B cell (primary cell): ENCODE measurements at regions not wholly inside any gene's neighbourhood (a gene's known extent, or its start where the extent isn't known, plus 50 kb on each side); places are given as distances from the start of the nearest gene placed in this dataset.

Source experiments
- ATAC-seq: fragments of 200-7000 bp; cut with Tn5 transposase; one replicate; pipeline ENCODE4 v1.10.0; 2021; ENCODE audit warnings: low read depth, mild to moderate bottlenecking, moderate number of reproducible peaks, moderate library complexity
- CTCF ChIA-PET: fragments of 350-600 bp; sonication (Branson Sonifier 250); formaldehyde crosslinking; loops from one replicate; lab custom pipeline; 2021; ENCODE audit warnings: antibody characterized with exemption, inconsistent platforms; lab: Charles Lee
- POLR2A ChIA-PET: fragments of 350-600 bp; sonication (Branson Sonifier 250); formaldehyde crosslinking; loops from one replicate; lab custom pipeline; 2021; ENCODE audit warnings: antibody characterized with exemption; lab: Charles Lee
- DNase-seq: peaks from one replicate; pipeline ENCODE4 v3.0.0; 2013
- H2AFZ ChIP-seq: 2 replicates; pipeline ENCODE4 v1.6.1; 2012; ENCODE audit warnings: mild to moderate bottlenecking, low read depth, low read length; ENCODE audit not compliant: insufficient read depth, poor library complexity, severe bottlenecking
- H3K27ac ChIP-seq, 2 donors: 1 replicate in 1 of 2; 2 replicates in 1 of 2; pipeline ENCODE4 v1.5.1; 2012 to 2013; ENCODE audit warnings: low read length in 2 of 2, mild to moderate bottlenecking in 2 of 2, moderate library complexity in 1 of 2
- H3K27me3 ChIP-seq, 4 experiments: fragments of 200-600 bp in 1 of 4; sonication (generic) in 1 of 4; replicated peaks in 1 of 4; 1 replicate in 2 of 4; 2 replicates in 2 of 4; pipeline versions ENCODE4 v1.6.1 to v1.7.0; 2013 to 2016; ENCODE audit warnings: low read length in 3 of 4, mild to moderate bottlenecking in 2 of 4, mixed read lengths in 1 of 4, moderate library complexity in 1 of 4; ENCODE audit not compliant: insufficient read depth in 4 of 4, control insufficient read depth in 3 of 4; ENCODE audit errors: control extremely low read depth in 1 of 4
- H3K36me3 ChIP-seq, 2 experiments: replicated peaks in 1 of 2; 1 replicate in 1 of 2; 2 replicates in 1 of 2; pipeline versions ENCODE4 v1.6.1 to v1.7.1; 2013; ENCODE audit warnings: low read length in 1 of 2; ENCODE audit not compliant: insufficient read depth in 2 of 2, control insufficient read depth in 1 of 2; ENCODE audit errors: control extremely low read depth in 1 of 2, extremely low read depth in 1 of 2
- H3K4me1 ChIP-seq, 2 donors: fragments of 200-600 bp in 1 of 2; sonication (generic) in 1 of 2; 1 replicate in 1 of 2; 2 replicates in 1 of 2; pipeline versions ENCODE4 v1.5.1 to v1.6.1; 2013 to 2017; ENCODE audit warnings: low read length in 2 of 2; ENCODE audit not compliant: control insufficient read depth in 2 of 2, insufficient read depth in 2 of 2
- H3K4me2 ChIP-seq: replicated peaks from 2 replicates; pipeline ENCODE3; 2012; ENCODE audit warnings: mild to moderate bottlenecking, low read depth, low read length; ENCODE audit not compliant: poor library complexity, severe bottlenecking
- H3K4me3 ChIP-seq, 5 experiments: fragments of 200-600 bp in 1 of 5; sonication (generic) in 1 of 5; 1 replicate in 3 of 5; 2 replicates in 2 of 5; pipeline versions ENCODE4 v1.5.1 to v1.7.0; 2011 to 2016; ENCODE audit warnings: low read length in 4 of 5, mild to moderate bottlenecking in 4 of 5, low read depth in 2 of 5, control low read depth in 1 of 5, moderate library complexity in 1 of 5; ENCODE audit not compliant: insufficient read depth in 1 of 5; ENCODE audit errors: control extremely low read depth in 1 of 5, extremely low read depth in 1 of 5
- H3K79me2 ChIP-seq: fragments of 200-600 bp; sonication (generic); one replicate; pipeline ENCODE4 v1.6.0; 2016; ENCODE audit warnings: low read length; ENCODE audit not compliant: control insufficient read depth, insufficient read depth
- H3K9ac ChIP-seq: fragments of 200-600 bp; sonication (generic); 2 replicates; pipeline ENCODE4 v1.6.1; 2017; ENCODE audit warnings: mild to moderate bottlenecking, low read length, moderate library complexity
- H3K9me3 ChIP-seq, 3 donors: one replicate each; pipeline versions ENCODE4 v1.6.1 to v1.7.1; 2013; ENCODE audit warnings: low read length in 2 of 3; ENCODE audit not compliant: control insufficient read depth in 2 of 3, insufficient read depth in 1 of 3; ENCODE audit errors: control extremely low read depth in 1 of 3
- H4K20me1 ChIP-seq: 2 replicates; pipeline ENCODE4 v1.6.0; 2012; ENCODE audit warnings: mild to moderate bottlenecking, low read length; ENCODE audit not compliant: insufficient read depth, control insufficient read depth, poor library complexity, severe bottlenecking
- H3K27ac Mint-ChIP-seq: one replicate; pipeline ENCODE4 v1.8.0; 2021; ENCODE audit warnings: mixed read lengths
- H3K27me3 Mint-ChIP-seq: one replicate; pipeline ENCODE4 v1.8.0; 2021; ENCODE audit warnings: mixed read lengths
- H3K4me1 Mint-ChIP-seq: one replicate; pipeline ENCODE4 v1.8.0; 2021; ENCODE audit warnings: mixed read lengths
- H3K4me3 Mint-ChIP-seq: one replicate; pipeline ENCODE4 v1.8.0; 2021; ENCODE audit warnings: mixed read lengths
- H3K9me3 Mint-ChIP-seq: one replicate; pipeline ENCODE4 v1.8.0; 2022; ENCODE audit warnings: mixed read lengths; ENCODE audit not compliant: insufficient read depth
- CTCF ChIP-seq: fragments of 200-600 bp; IDR thresholded peaks from one replicate; pipeline ENCODE4 v1.8.0; 2022; ENCODE audit warnings: antibody characterized with exemption, mild to moderate bottlenecking
- EZH2 ChIP-seq: IDR thresholded peaks from 2 replicates; pipeline ENCODE4 v1.6.1; 2012; ENCODE audit warnings: borderline replicate concordance, low read depth, mild to moderate bottlenecking, moderate library complexity, low read length; ENCODE audit not compliant: insufficient read depth, poor library complexity, severe bottlenecking
- WGBS: methylation state at CpG from one replicate; pipeline ENCODE4 v1.1.5; 2013; ENCODE audit warnings: missing lambda C conversion rate; ENCODE audit not compliant: insufficient coverage; 5-methylcytosine and 5-hydroxymethylcytosine counted together
- intact Hi-C: fragments of 100-400 bp; cut with micrococcal nuclease; formaldehyde crosslinking; loops from one replicate; pipeline ENCODE4 v1.10.0; 2022

DNA sequence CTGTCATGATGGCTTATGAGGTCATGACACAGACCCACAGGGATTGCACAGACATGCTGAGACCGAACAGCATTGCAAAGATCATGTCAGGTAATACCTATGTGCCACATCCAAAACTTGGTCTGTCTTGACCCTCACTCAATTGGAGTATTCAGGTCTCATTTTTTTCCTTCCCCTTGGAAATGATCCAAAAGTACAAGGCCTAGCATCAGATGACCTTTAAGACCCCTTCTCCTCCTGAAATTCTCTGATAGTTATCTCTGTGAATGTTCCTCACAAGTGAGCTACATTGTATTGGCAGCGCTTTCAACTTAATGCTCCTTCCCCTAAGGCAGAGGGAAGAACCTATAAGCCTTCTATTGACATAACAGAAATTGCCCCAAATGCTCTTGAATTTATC, 507.4 kb upstream of the JARID2 start:
- 100% methylated on average over 2 of the region's 2 CpGs for WGBS
- Histone ChIP-seq H3K36me3 (no peaks in the 10 kb centered on the region), H2AFZ (no peak overlapping the region), H3K4me2 (peak overlapping the region; percentile 41), H3K79me2 (no peaks in the 10 kb centered on the region), H3K4me1 (peaks cover 48 to 60% of the 10 kb centered on the region in 2 donors), H3K27ac (peak overlapping the region; percentile 20 to 27), H4K20me1 (no peaks in the 10 kb centered on the region), H3K9me3 (no peaks in the 10 kb centered on the region), H3K4me3 (peak overlapping the region in 1 of 5 experiments; percentile 20), H3K27me3 (no peaks in the 10 kb centered on the region), H3K9ac (peak overlapping the region; percentile 15)
- DNase-seq (no peak), ATAC-seq (no peak)
- Mint-ChIP-seq H3K27me3 (no peaks in the 10 kb centered on the region), H3K9me3 (peaks cover 2% of the 10 kb centered on the region), H3K4me1 (peaks cover 59% of the 10 kb centered on the region), H3K4me3 (peak overlapping the region; percentile 23), H3K27ac (peak overlapping the region; percentile 16)
- CTCF ChIA-PET = interaction anchor here (1.0 to 1.4 kb wide), 2 partner anchors 10 to 21 kb away, joined by 3 to 5 read pairs; no protein-coding TSS in a partner anchor
- TF ChIP-seq CTCF = no peak
- no peak for TF ChIP-seq EZH2
- intact Hi-C loops = no loop called here
- POLR2A ChIA-PET = interaction anchor here (1.3 kb wide), 1 partner anchor 9 kb away, joined by 4 read pairs; no protein-coding TSS in a partner anchor

- TF ChIP-seq EZH2 = no peak
- no peak for TF ChIP-seq CTCF
- Mint-ChIP-seq H3K27me3 (no peaks in the 10 kb centered on the region), H3K4me3 (peak overlapping the region; percentile 33), H3K9me3 (peaks cover 2% of the 10 kb centered on the region), H3K27ac (peak overlapping the region; percentile 16), H3K4me1 (peaks cover 57% of the 10 kb centered on the region)
- no peaks in the 10 kb centered on the region for H4K20me1 ChIP-seq
- peak overlapping the region; percentile 20 to 27 for H3K27ac ChIP-seq
- H2AFZ ChIP-seq = peak overlapping the region; percentile 49
- ATAC-seq (no peak), DNase-seq (peak; percentile 59)
- H3K79me2 ChIP-seq = no peaks in the 10 kb centered on the region
- no peaks in the 10 kb centered on the region for H3K9me3 ChIP-seq
- H3K27me3 ChIP-seq = no peaks in the 10 kb centered on the region
- H3K36me3 ChIP-seq = no peaks in the 10 kb centered on the region
- CTCF ChIA-PET = no interaction called here
- peak overlapping the region; percentile 41 for H3K4me2 ChIP-seq
- peaks cover 43 to 56% of the 10 kb centered on the region in 2 donors for H3K4me1 ChIP-seq
- intact Hi-C loops = no loop called here
- POLR2A ChIA-PET = interaction anchor here (1.3 kb wide), 1 partner anchor 9 kb away, joined by 4 read pairs; no protein-coding TSS in a partner anchor
- H3K4me3 ChIP-seq = peak overlapping the region in 1 of 5 experiments; percentile 20
- no CpG with 5 or more reads among the region's 5 CpGs for WGBS
- peak overlapping the region; percentile 15 for H3K9ac ChIP-seq
Measured at GRCh38 chr6:14738933-14739332, 506.9 kb upstream of the JARID2 start.
